HuH-7.5 (cell line): ENCODE measurements at regions not wholly inside any gene's neighbourhood (a gene's known extent, or its start where the extent isn't known, plus 50 kb on each side); places are given as distances from the start of the nearest gene placed in this dataset.
"Not testable (repeated sequence)": the region's sequence is repeated elsewhere in the genome, so short reads cannot be mapped to it uniquely, and the experiment has no call there.

Experiments used
- DNase-seq: peaks from one replicate; pipeline ENCODE4 v3.0.0; 2011; ENCODE audit warnings: low spot score

DNA sequence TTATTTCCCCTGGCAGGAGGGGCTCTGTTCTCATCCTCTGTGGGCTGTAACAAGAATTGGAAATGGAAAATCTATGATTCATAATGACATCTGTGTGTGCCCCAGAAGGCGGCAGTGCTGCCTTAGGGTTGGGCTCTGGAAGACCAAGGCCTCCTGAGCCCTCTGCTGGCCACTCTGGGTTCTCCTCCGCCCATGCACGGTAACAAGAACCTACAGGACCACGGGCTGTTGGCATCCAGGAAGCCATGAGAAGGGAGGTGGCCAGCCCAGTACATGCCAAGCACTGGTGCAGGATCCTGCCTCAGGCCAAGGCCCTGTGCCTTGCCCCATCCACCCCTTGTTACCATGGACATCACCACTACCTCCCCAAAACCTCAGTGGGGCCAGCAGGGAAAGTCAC, 454.2 kb downstream of the TP53TG3F start:
- DNase-seq, result not testable (repeated sequence)

GRCh38 chr16:33920761-33921545, 461.5 kb downstream of the TP53TG3F start:
- DNase-seq, result not testable (repeated sequence)

DNA sequence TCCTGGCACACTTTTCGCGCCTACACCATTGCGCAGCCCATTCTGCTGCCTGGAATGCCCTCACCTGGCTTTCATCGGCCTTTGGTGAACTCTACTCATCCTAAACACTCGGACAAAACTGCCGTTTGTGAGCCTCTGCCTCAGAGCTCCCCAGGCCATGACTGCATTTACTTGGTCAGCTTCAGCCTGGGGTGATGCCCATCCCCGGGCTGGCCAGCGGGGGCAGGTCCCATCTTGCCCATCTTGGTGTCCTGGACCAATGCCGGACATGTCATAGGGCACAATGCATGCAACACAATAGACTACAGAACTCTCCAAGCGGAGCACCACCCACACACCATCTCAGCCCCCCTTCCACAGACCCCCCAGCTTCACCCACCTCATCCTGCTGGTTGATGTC, 463.5 kb downstream of the TP53TG3F start:
- DNase-seq, result not testable (repeated sequence)

DNA sequence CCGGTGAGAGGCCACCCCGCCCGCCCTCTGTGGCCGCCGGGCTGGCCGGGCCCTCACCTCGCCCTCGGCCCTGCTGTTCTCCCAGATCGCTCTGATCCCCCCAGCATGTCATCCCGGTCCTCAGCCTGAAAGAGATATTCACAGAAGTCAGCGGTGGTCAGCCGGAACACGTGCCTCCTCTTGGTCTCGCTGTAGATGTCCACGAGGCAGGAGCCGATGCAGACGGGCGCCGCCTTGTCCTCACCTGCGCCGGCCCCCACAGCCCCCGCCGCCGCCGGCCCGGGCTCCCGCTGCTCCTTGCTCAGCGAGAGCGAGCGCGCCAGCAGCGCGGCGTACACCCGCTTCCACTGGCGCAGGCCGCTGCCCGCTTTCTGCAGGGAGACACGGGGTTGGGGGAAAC, 468.6 kb downstream of the TP53TG3F start:
- DNase-seq, result not testable (repeated sequence)

- not testable (repeated sequence) for DNase-seq
Measured at GRCh38 chr16:33932191-33932590, 472.8 kb downstream of the TP53TG3F start.

- DNase-seq, result not testable (repeated sequence)
Measured at GRCh38 chr16:33933039-33933438, 473.6 kb downstream of the TP53TG3F start.

- not testable (repeated sequence) for DNase-seq
Measured at GRCh38 chr16:33935766-33936165, 476.4 kb downstream of the TP53TG3F start.

DNA sequence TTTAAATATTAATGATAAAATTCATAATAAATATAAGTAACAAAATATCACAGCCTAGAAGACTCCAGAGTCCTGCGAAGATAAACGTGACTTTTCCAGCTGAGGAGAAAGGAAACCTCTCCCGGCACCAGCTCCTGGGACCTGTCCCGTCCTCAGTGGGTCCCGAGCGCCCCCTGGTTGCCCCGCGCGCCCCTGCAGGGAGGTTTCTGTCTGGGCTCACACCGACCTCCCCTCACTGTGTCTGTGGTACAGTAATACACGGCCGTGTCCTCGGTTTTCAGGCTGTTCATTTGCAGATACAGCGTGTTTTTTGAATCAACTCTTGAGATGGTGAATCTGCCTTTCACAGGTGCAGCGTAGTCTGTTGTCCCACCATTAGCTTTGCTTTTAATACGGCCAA, 478.7 kb downstream of the TP53TG3F start:
- not testable (repeated sequence) for DNase-seq

DNA sequence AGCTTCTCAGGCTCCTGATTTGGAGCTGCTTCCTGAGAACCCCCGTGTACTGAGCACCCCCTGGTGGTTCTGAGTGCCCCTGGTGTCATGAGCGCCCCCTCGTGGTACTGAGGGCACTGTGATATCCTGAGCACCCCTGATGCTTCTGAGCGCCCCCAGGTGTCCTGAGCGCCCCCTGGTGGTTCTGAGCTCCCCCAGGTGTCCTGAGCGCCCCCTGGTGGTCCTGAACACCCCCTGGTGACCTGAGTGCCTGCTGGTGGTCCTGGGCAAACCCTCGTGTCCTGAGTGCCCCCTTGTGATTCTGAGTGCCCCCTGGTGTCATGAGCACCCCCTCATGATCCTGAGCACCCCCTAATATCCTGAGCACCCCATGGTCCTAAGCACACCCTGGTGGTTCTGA, 502.1 kb downstream of the TP53TG3F start:
- DNase-seq, result not testable (repeated sequence)

DNA sequence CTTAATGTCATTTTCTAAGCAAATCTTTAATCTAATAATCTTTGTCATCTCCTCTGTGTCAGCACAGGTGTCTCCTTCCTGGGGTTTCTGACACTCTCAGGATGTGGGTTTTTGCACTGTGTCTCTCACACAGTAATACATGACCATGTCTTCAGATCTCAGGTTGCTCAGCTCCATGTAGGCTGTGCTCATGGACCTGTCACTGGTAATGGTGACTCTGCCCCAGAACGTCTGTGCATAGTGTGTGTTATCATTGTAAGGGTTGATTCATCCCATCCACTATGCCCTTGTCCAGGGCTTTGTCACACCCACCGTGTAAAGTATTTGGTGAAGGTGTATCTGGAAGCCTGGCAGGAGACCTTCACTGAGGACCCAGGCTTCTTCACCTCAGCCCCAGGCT, 506.1 kb downstream of the TP53TG3F start:
- DNase-seq, result not testable (repeated sequence)

GRCh38 chr16:33966855-33967254, 507.4 kb downstream of the TP53TG3F start:
- not testable (repeated sequence) for DNase-seq

DNA sequence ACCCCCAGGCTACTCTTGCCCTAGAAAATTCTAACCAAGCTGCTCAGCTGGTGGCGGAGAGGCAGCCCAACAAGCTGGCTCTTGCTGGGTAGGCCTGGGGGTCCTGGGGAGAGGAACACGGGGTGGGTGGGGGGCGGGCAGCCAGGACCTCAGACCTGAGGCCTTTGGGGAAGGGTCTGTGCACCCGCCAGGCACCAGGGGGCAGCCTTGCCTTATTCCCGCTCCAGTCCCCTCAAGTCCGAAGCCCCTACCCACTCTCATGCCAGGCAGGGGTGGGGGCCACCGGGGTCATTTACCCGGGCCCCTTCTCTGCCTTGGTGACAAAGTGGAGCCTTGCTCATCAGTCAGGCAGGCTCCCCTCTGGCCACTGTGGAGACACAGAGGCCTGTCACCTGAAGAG, 515.1 kb downstream of the TP53TG3F start:
- DNase-seq, result not testable (repeated sequence)

DNA sequence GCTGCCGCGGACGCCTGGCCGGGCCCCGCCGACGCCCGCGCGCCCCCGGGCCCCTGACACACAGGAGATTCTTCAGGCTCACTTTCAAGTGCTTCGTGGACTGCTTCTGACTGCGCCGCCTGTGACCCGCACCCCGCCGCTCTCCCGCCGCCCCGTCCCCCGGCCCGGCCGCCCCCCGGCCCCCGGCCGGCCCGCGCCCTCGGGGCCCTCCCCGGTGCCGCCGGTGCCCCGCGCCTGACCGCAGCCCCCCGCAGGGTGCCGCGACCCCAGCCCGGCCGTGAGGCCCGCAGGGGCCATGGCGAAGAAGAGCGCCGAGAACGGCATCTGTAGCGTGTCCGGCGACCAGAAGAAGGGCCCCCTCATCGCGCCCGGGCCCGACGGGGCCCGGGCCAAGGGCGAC, 516.3 kb downstream of the TP53TG3F start:
- not testable (repeated sequence) for DNase-seq

GRCh38 chr16:33976521-33976920, 517.1 kb downstream of the TP53TG3F start:
- DNase-seq, result not testable (repeated sequence)

DNA sequence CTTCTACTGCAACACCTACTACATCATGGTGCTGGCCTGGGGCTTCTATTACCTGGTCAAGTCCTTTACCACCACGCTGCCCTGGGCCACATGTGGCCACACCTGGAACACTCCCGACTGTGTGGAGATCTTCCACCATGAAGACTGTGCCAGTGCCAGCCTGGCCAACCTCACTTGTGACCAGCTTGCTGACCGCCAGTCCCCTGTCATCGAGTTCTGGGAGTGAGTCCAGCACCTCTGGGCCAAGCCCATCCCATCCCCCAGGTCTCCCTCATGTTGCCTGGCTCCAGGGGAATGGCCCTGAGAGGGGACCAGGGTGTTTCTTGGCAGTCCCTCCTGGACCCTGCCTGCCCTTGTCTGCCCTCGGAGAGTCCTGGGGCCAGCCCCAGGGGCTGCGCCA, 519.4 kb downstream of the TP53TG3F start:
- DNase-seq, result not testable (repeated sequence)

GRCh38 chr16:33979613-33980012, 520.2 kb downstream of the TP53TG3F start:
- not testable (repeated sequence) for DNase-seq

DNA sequence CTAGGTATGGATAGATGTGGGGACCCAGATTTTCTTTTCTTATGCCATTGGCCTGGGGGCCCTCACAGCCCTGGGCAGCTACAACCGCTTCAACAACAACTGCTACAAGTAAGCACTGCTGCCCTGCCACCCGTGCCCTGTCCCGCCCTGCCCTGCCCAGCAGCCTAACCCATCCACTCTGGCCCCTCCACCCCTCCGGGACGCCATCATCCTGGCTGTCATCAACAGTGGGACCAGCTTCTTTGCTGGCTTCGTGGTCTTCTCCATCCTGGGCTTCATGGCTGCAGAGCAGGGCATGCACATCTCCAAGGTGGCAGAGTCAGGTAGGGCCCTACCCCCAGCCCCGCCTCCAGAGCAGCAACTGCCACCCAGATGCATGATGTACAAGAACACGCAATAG, 521.3 kb downstream of the TP53TG3F start:
- DNase-seq, result not testable (repeated sequence)

DNA sequence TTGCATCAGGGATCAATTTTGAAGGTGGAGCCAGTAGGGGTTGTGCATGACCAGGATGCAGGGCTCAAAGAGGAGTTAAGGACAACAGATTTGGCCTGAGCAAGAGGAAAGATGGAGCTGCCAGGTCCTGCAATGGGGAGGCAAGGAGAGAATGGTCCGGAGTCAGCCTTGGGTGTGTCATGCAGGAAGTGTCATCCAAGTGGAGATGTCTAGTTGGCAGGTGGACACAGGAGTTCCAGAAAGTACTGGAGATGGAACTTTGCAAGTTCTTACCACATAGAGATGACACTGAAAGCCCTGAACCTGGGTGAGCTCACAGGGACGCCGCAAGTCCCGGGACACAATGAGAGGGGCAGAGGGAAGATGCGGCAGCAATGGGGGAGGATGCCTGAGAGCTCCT, 525.0 kb downstream of the TP53TG3F start:
- not testable (repeated sequence) for DNase-seq

GRCh38 chr16:33986521-33986920, 527.1 kb downstream of the TP53TG3F start:
- not testable (repeated sequence) for DNase-seq

GRCh38 chr16:33987348-33987963, 528.0 kb downstream of the TP53TG3F start:
- DNase-seq, result not testable (repeated sequence)

DNA sequence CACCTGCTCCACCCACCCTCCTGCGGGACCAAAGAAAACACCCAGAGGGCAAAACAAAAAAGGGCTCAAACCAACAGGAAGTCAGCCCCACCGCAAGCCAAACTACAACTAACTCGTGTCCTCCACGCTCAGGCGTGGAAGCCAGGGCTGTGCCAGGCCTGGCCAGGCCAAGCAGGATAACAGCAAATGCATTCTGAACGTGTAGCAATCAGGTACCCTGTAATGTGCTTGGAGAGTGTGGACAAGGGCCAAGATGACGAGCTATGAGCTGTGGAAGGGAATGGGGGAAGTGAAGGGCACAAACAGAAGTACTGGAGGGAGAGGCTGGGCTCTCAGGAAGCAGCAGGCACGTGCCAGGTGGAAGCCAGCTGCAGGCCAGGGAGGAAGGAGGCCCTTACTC, 528.6 kb downstream of the TP53TG3F start:
- not testable (repeated sequence) for DNase-seq

GRCh38 chr16:33990488-33990887, 531.1 kb downstream of the TP53TG3F start:
- DNase-seq, result not testable (repeated sequence)

GRCh38 chr16:33992513-33993177, 533.2 kb downstream of the TP53TG3F start:
- DNase-seq, result not testable (repeated sequence)
